ENCODE measurements at regions not wholly inside any gene's neighbourhood (a gene's known extent, or its start where the extent isn't known, plus 50 kb on each side); places are given as distances from the start of the nearest gene placed in this dataset.

DNA sequence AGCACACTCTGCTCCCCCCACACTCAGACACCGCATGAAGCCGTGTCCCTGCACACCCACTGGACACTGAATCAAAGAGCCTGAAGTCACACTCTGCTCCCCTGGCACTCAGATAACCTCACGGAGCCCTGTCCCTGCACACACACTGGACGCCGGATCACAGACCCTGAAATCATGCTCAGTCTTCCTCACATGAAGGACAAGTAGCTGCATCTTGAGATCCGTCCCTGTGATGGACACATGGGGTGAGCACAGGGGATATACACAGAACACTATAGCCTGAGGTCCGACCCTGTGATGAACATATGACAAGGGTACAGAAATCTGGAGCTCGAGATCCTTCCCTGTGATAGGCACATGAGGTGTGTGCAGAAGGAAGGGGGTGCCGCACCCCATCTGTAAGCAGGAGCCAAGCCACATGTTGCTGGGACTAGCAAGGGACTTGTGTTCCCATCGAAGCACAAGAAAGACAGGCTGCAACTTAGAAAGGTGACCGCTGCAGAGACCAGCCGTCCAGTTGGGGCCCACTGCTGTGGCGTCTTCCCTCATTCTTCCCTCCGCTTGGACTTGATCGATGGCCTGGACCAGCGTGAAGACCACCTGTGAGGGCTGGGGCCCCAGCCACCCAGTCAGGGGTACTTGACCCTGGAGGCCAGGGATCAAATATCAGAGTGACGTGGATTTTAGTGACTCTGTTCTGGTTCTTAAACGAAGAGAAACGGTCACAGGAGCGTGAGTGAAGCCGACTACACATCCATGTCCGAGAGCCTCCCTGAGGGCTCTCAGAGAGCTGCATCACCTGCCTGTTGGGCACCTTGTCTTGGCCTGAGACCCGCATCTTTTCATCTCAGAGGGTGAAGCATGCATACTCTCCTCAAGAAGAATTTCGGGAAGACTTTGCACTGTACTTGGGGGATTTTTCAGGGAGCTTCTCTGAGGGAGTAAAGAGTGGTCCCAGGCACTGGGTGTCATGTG lies 391.7 kb upstream of the SALL3 start:
- whole genome bisulfite sequencing, 2 experiments (ENCODE audit: insufficient coverage in 2 of 2): 84 to 87% methylated on average over 23 of the region's 24 CpGs
- H3K4me1 ChIP-seq (ENCODE audit: control insufficient read depth, insufficient read depth, low read length, poor library complexity, severe bottlenecking): no peaks in the 10 kb centered on the region

GRCh38 chr18:78589916-78590437 lies 389.6 kb upstream of the SALL3 start:
- H3K36me3 ChIP-seq (ENCODE audit: control insufficient read depth, insufficient read depth, low read length): no peaks in the 10 kb centered on the region
- no peak overlapping the region for H3K4me3 ChIP-seq (ENCODE audit: extremely low read depth, insufficient read depth, low read length, poor library complexity, severe bottlenecking)
- 88 to 92% methylated on average over 9 of the region's 9 CpGs for WGBS, 2 experiments (ENCODE audit: insufficient coverage in 2 of 2)
- H3K4me1 ChIP-seq (ENCODE audit: control insufficient read depth, insufficient read depth, low read length, poor library complexity, severe bottlenecking): no peaks in the 10 kb centered on the region
- H3K9me3 ChIP-seq (ENCODE audit: control insufficient read depth, low read length): peaks cover 15% of the 10 kb centered on the region
- H3K27ac ChIP-seq (ENCODE audit: low read depth, low read length, severe bottlenecking): no peak overlapping the region

More for the DNA sequence above, 391.7 kb upstream of the SALL3 start:
- Histone ChIP-seq H3K27ac (ENCODE audit: low read depth, low read length, severe bottlenecking) (no peak overlapping the region), H3K36me3 (ENCODE audit: control insufficient read depth, insufficient read depth, low read length) (no peaks in the 10 kb centered on the region), H3K9me3 (ENCODE audit: control insufficient read depth, low read length) (no peaks in the 10 kb centered on the region), H3K4me3 (ENCODE audit: extremely low read depth, insufficient read depth, low read length, poor library complexity, severe bottlenecking) (no peak overlapping the region)

DNA sequence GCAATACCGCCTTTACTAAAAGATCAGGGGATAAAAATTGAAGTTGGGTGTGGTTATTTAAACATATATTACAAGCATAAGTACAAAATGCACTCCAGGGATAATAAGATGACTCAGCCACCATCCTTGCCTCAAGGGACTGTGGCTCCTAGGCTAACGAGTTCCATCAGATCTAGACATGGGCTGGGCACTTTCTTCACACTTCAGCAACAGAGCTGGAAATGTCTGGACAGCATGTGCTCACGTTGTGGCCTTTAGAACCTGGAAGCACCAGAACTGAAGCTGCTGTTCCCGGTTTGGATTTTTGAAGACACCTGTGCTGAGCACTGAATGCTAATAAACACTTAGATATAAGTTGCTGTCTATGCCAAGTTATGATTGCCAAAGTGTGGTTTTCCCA lies 384.2 kb upstream of the SALL3 start:
- no peak overlapping the region for H3K27ac ChIP-seq (ENCODE audit: low read depth, low read length, severe bottlenecking)
- WGBS, 2 experiments (ENCODE audit: insufficient coverage in 2 of 2): 82 to 91% methylated on average over 3 of the region's 4 CpGs
- peaks cover 16% of the 10 kb centered on the region for H3K4me1 ChIP-seq (ENCODE audit: control insufficient read depth, insufficient read depth, low read length, poor library complexity, severe bottlenecking)
- H3K4me3 ChIP-seq (ENCODE audit: extremely low read depth, insufficient read depth, low read length, poor library complexity, severe bottlenecking): no peak overlapping the region
- H3K36me3 ChIP-seq (ENCODE audit: control insufficient read depth, insufficient read depth, low read length): no peaks in the 10 kb centered on the region
- H3K9me3 ChIP-seq (ENCODE audit: control insufficient read depth, low read length): peaks cover 15% of the 10 kb centered on the region

DNA sequence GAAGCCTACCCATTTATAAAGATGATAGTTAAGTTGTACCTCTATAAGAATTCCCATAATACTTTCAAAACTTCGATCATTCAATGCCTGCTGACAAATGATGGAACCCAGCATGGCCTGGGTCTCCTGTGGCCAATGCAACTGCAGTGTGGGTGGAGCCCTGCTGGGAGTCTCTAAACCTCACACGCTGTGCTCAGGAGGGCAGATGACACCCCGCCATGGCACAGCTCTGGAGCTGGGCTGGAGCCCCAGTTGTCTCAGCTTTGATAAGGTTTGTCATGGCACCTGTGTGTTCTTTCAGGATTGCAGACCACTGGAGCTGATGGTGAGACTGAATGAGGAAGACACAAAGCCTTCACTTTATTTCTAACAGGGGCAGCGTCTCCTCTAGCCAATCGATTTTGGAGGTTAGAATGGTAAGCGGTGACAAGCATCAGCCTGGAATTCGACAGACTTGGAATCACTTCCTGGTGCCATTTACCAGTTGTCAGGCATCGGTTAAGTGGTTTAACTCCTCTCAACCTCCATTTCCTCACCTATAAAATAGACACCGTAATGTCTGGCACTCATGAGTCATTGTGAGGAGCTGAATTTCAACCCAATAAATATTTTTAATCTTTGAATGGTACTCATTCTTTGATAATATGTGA lies 383.6 kb upstream of the SALL3 start:
- Histone ChIP-seq H3K36me3 (ENCODE audit: control insufficient read depth, insufficient read depth, low read length) (no peaks in the 10 kb centered on the region), H3K9me3 (ENCODE audit: control insufficient read depth, low read length) (peaks cover 15% of the 10 kb centered on the region), H3K4me1 (ENCODE audit: control insufficient read depth, insufficient read depth, low read length, poor library complexity, severe bottlenecking) (peaks cover 16% of the 10 kb centered on the region), H3K4me3 (ENCODE audit: extremely low read depth, insufficient read depth, low read length, poor library complexity, severe bottlenecking) (no peak overlapping the region), H3K27ac (ENCODE audit: low read depth, low read length, severe bottlenecking) (peak overlapping the region; percentile 87)
- 71 to 76% methylated on average over 5 of the region's 9 CpGs for WGBS, 2 experiments (ENCODE audit: insufficient coverage in 2 of 2)

DNA sequence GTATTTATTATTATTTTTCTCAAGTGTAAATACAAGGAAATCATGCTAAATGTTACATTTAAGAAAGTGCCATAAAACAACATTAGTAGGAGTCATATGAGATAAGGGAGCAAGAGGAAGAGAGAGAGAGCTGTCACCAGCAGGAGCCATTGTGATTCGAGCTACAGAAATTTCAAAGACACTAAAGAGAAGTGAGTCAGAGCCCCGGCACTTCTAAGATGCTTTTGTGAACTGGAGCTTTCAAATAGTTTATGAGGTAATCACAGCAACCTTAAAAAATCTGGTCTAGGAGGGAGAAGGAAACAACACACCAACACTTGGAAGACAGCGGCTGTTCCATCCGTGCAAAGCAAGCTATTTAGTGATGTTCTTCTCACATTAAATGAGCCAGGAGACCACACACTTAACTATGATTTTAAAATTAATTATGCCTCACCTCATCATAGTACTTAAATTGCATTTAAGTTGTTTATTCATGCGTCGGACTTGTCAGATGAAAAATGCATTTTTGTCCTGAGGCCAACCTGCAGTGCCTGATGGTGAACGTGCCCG lies 382.7 kb upstream of the SALL3 start:
- Histone ChIP-seq H3K36me3 (ENCODE audit: control insufficient read depth, insufficient read depth, low read length) (no peaks in the 10 kb centered on the region), H3K4me3 (ENCODE audit: extremely low read depth, insufficient read depth, low read length, poor library complexity, severe bottlenecking) (no peak overlapping the region), H3K27ac (ENCODE audit: low read depth, low read length, severe bottlenecking) (peak overlapping the region; percentile 87), H3K4me1 (ENCODE audit: control insufficient read depth, insufficient read depth, low read length, poor library complexity, severe bottlenecking) (peaks cover 16% of the 10 kb centered on the region), H3K9me3 (ENCODE audit: control insufficient read depth, low read length) (peaks cover 15% of the 10 kb centered on the region)
- WGBS, 2 experiments (ENCODE audit: insufficient coverage in 2 of 2): 54 to 71% methylated on average over 2 to 4 of the region's 8 CpGs

GRCh38 chr18:78601349-78601748 lies 378.3 kb upstream of the SALL3 start:
- no peak overlapping the region for H3K4me3 ChIP-seq (ENCODE audit: extremely low read depth, insufficient read depth, low read length, poor library complexity, severe bottlenecking)
- H3K36me3 ChIP-seq (ENCODE audit: control insufficient read depth, insufficient read depth, low read length): no peaks in the 10 kb centered on the region
- H3K9me3 ChIP-seq (ENCODE audit: control insufficient read depth, low read length): no peaks in the 10 kb centered on the region
- H3K27ac ChIP-seq (ENCODE audit: low read depth, low read length, severe bottlenecking): no peak overlapping the region
- H3K4me1 ChIP-seq (ENCODE audit: control insufficient read depth, insufficient read depth, low read length, poor library complexity, severe bottlenecking): peaks cover 17% of the 10 kb centered on the region
- 90 to 92% methylated on average over 13 to 14 of the region's 14 CpGs for WGBS, 2 experiments (ENCODE audit: insufficient coverage in 2 of 2)

DNA sequence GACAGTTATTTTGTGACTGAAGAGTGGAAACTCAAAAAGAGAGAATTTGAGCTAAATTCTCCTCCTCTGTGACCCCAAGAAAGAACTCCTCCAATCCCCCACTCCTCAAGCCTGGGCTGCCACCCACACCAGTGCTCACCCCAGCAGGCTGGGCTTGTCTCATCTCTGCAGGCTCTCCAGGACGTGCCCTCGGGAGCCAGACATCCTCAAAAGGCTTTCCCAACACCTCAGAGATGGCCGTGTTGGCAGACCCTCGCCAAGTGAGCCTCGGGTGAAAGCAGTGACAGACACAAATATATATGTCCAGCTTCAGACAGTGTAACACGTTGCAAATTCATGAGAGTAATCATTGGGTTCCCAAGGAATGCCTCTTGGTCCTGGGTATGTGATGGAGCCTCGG lies 377.7 kb upstream of the SALL3 start:
- no peak overlapping the region for H3K27ac ChIP-seq (ENCODE audit: low read depth, low read length, severe bottlenecking)
- H3K9me3 ChIP-seq (ENCODE audit: control insufficient read depth, low read length): no peaks in the 10 kb centered on the region
- H3K4me1 ChIP-seq (ENCODE audit: control insufficient read depth, insufficient read depth, low read length, poor library complexity, severe bottlenecking): peaks cover 14% of the 10 kb centered on the region
- no peak overlapping the region for H3K4me3 ChIP-seq (ENCODE audit: extremely low read depth, insufficient read depth, low read length, poor library complexity, severe bottlenecking)
- H3K36me3 ChIP-seq (ENCODE audit: control insufficient read depth, insufficient read depth, low read length): no peaks in the 10 kb centered on the region
- WGBS, 2 experiments (ENCODE audit: insufficient coverage in 2 of 2): 84 to 88% methylated on average over 6 to 7 of the region's 7 CpGs

- no peak overlapping the region for H3K27ac ChIP-seq (ENCODE audit: low read depth, low read length, severe bottlenecking)
- peaks cover 10% of the 10 kb centered on the region for H3K4me1 ChIP-seq (ENCODE audit: control insufficient read depth, insufficient read depth, low read length, poor library complexity, severe bottlenecking)
- 92 to 94% methylated on average over 12 of the region's 12 CpGs for WGBS, 2 experiments (ENCODE audit: insufficient coverage in 2 of 2)
- no peaks in the 10 kb centered on the region for H3K9me3 ChIP-seq (ENCODE audit: control insufficient read depth, low read length)
- no peaks in the 10 kb centered on the region for H3K36me3 ChIP-seq (ENCODE audit: control insufficient read depth, insufficient read depth, low read length)
- H3K4me3 ChIP-seq (ENCODE audit: extremely low read depth, insufficient read depth, low read length, poor library complexity, severe bottlenecking): no peak overlapping the region
Measured at GRCh38 chr18:78602430-78602829, 377.2 kb upstream of the SALL3 start.

- H3K36me3 ChIP-seq (ENCODE audit: control insufficient read depth, insufficient read depth, low read length): no peaks in the 10 kb centered on the region
- H3K4me1 ChIP-seq (ENCODE audit: control insufficient read depth, insufficient read depth, low read length, poor library complexity, severe bottlenecking): peaks cover 10% of the 10 kb centered on the region
- WGBS, 2 experiments (ENCODE audit: insufficient coverage in 2 of 2): 88 to 91% methylated on average over 15 to 20 of the region's 25 CpGs
- no peak overlapping the region for H3K27ac ChIP-seq (ENCODE audit: low read depth, low read length, severe bottlenecking)
- H3K4me3 ChIP-seq (ENCODE audit: extremely low read depth, insufficient read depth, low read length, poor library complexity, severe bottlenecking): no peak overlapping the region
- no peaks in the 10 kb centered on the region for H3K9me3 ChIP-seq (ENCODE audit: control insufficient read depth, low read length)
Measured at GRCh38 chr18:78603102-78603983, 376.3 kb upstream of the SALL3 start.

DNA sequence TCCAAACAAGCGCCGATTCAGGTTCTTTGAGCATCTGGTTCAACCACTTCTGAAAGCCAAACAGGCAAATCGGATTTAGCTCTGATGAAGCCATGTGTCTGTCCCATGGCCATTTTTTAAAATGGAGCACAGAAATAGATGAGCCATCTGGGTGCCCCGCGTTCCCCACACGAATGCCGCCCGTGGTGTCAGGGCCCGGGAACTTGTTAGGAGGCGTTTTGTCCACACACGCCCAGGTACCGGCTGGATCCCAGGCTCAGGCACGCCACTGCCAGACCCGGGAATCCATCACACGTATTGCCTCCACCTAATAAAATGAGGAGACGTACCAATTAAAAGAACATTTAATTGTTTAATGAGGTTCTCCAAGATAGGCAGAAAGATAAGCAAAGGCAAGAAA lies 374.4 kb upstream of the SALL3 start:
- 98 to 99% methylated on average over 10 to 15 of the region's 16 CpGs for WGBS, 2 experiments (ENCODE audit: insufficient coverage in 2 of 2)
- no peak overlapping the region for H3K4me3 ChIP-seq (ENCODE audit: extremely low read depth, insufficient read depth, low read length, poor library complexity, severe bottlenecking)
- H3K36me3 ChIP-seq (ENCODE audit: control insufficient read depth, insufficient read depth, low read length): no peaks in the 10 kb centered on the region
- peaks cover 10% of the 10 kb centered on the region for H3K4me1 ChIP-seq (ENCODE audit: control insufficient read depth, insufficient read depth, low read length, poor library complexity, severe bottlenecking)
- H3K9me3 ChIP-seq (ENCODE audit: control insufficient read depth, low read length): no peaks in the 10 kb centered on the region
- H3K27ac ChIP-seq (ENCODE audit: low read depth, low read length, severe bottlenecking): no peak overlapping the region

Measured in mesodermal cell (in vitro differentiated cells).